Ishikawa (cell line): ENCODE measurements at regions not wholly inside any gene's neighbourhood (a gene's known extent, or its start where the extent isn't known, plus 50 kb on each side); places are given as distances from the start of the nearest gene placed in this dataset.

Experiments used
- CEBPB ChIP-seq: IDR thresholded peaks from 2 replicates; pipeline ENCODE4 v1.6.1; 2012
- CREB1 ChIP-seq: IDR thresholded peaks from 2 replicates; pipeline ENCODE4 v1.6.1; 2012; ENCODE audit warnings: low read depth
- EGR1 ChIP-seq: IDR thresholded peaks from 2 replicates; pipeline ENCODE4 v1.6.1; 2012
- EP300 ChIP-seq: IDR thresholded peaks from 2 replicates; pipeline ENCODE4 v1.6.1; 2012; ENCODE audit warnings: borderline replicate concordance
- FOXM1 ChIP-seq: IDR thresholded peaks from 2 replicates; pipeline ENCODE4 v1.6.1; 2012; ENCODE audit warnings: low read depth, borderline replicate concordance
- MAX ChIP-seq: IDR thresholded peaks from 2 replicates; pipeline ENCODE4 v1.6.1; 2012
- NFIC ChIP-seq: IDR thresholded peaks from 2 replicates; pipeline ENCODE4 v1.6.1; 2012
- RAD21 ChIP-seq: IDR thresholded peaks from 2 replicates; pipeline ENCODE4 v1.6.1; 2012; ENCODE audit warnings: low read depth
- REST ChIP-seq: IDR thresholded peaks from 2 replicates; pipeline ENCODE4 v1.6.1; 2012; ENCODE audit warnings: low read depth, mild to moderate bottlenecking
- TAF1 ChIP-seq: IDR thresholded peaks from 2 replicates; pipeline ENCODE4 v1.6.1; 2012; ENCODE audit warnings: low read depth, mild to moderate bottlenecking
- TCF12 ChIP-seq: IDR thresholded peaks from 2 replicates; pipeline ENCODE4 v1.6.1; 2012; ENCODE audit warnings: low read depth
- TEAD4 ChIP-seq: IDR thresholded peaks from 2 replicates; pipeline ENCODE4 v1.6.1; 2012
- USF1 ChIP-seq: IDR thresholded peaks from 2 replicates; pipeline ENCODE4 v1.6.1; 2012
- YY1 ChIP-seq: IDR thresholded peaks from 2 replicates; pipeline ENCODE4 v1.6.1; 2012; ENCODE audit warnings: low read depth
- ZBTB7A ChIP-seq: IDR thresholded peaks from 2 replicates; pipeline ENCODE4 v1.6.1; 2012; ENCODE audit warnings: low read depth

GRCh38 chr2:118607641-118608040 lies 239.8 kb downstream of the EN1 start:
- TF ChIP-seq RAD21 = no peak
- TF ChIP-seq USF1 = no peak
- no peak for TF ChIP-seq TCF12
- TF ChIP-seq MAX = no peak
- no peak for TF ChIP-seq NFIC
- TF ChIP-seq REST = no peak

GRCh38 chr2:118604811-118605210 lies 242.6 kb downstream of the EN1 start:
- TF ChIP-seq REST (no peak), RAD21 (no peak), CEBPB (no peak), NFIC (no peak), TCF12 (no peak), MAX (no peak), TEAD4 (no peak), CREB1 (no peak), EP300 (no peak), ZBTB7A (no peak), USF1 (no peak), FOXM1 (no peak), TAF1 (no peak), YY1 (no peak), EGR1 (no peak)

GRCh38 chr2:118604371-118604770 lies 243.1 kb downstream of the EN1 start:
- TF ChIP-seq CEBPB (no peak), FOXM1 (no peak), EP300 (no peak), RAD21 (no peak), YY1 (no peak), USF1 (no peak), REST (no peak), TAF1 (no peak), ZBTB7A (no peak), MAX (no peak), TEAD4 (no peak), NFIC (no peak), TCF12 (no peak), CREB1 (no peak), EGR1 (no peak)

- TF ChIP-seq USF1 (no peak), EP300 (no peak), REST (no peak), FOXM1 (no peak)
Measured at GRCh38 chr2:118599141-118599540, 248.3 kb downstream of the EN1 start.
